ENCODE measurements at regions not wholly inside any gene's neighbourhood (a gene's known extent, or its start where the extent isn't known, plus 50 kb on each side); places are given as distances from the start of the nearest gene placed in this dataset.

GRCh38 chr10:6365384-6365783 lies 162.7 kb downstream of the PFKFB3 start:
- no peak for TF ChIP-seq POLR2A (IDR thresholded peaks at IDR 0.05)
- TF ChIP-seq CTCF (IDR thresholded peaks at IDR 0.05) = no peak
